Gastroesophageal sphincter (tissue), 4 donors: ENCODE measurements at regions not wholly inside any gene's neighbourhood (a gene's known extent, or its start where the extent isn't known, plus 50 kb on each side); places are given as distances from the start of the nearest gene placed in this dataset.
"Not testable (repeated sequence)": the region's sequence is repeated elsewhere in the genome, so short reads cannot be mapped to it uniquely, and the experiment has no call there.

Experiments used
- ATAC-seq: fragments of 150-250 bp; one replicate; pipeline ENCODE4 v1.9.1; 2016; ENCODE audit warnings: mild to moderate bottlenecking, moderate library complexity
- H3K27ac ChIP-seq, 4 donors: fragments of 200-600 bp; sonication (generic) in 3 of 4; 1 replicate in 3 of 4; 2 replicates in 1 of 4; pipeline ENCODE4 v1.5.1; 2016 to 2019
- H3K27me3 ChIP-seq: fragments of 200-600 bp; sonication (generic); one replicate; pipeline ENCODE4 v1.5.1; 2019
- H3K36me3 ChIP-seq, 2 donors: fragments of 200-600 bp; sonication (generic); one replicate each; pipeline ENCODE4 v1.5.1; 2019; ENCODE audit warnings: control low read depth in 1 of 2
- H3K4me1 ChIP-seq, 3 donors: fragments of 200-600 bp; sonication (generic); 1 replicate in 2 of 3; 2 replicates in 1 of 3; pipeline ENCODE4 v1.5.1; 2016 to 2019; ENCODE audit warnings: control low read depth in 2 of 3
- H3K4me3 ChIP-seq, 2 donors: fragments of 200-600 bp; sonication (generic); one replicate each; pipeline ENCODE4 v1.5.1; 2019; ENCODE audit warnings: mild to moderate bottlenecking in 1 of 2, moderate library complexity in 1 of 2
- H3K9me3 ChIP-seq, 3 donors: fragments of 200-600 bp; sonication (generic); one replicate each; pipeline ENCODE4 v1.5.1; 2017 to 2019; ENCODE audit warnings: control low read depth in 2 of 3
- EP300 ChIP-seq: sonication (generic); formaldehyde crosslinking; IDR thresholded peaks from one replicate; pipeline ENCODE4 v1.6.1; 2017; ENCODE audit warnings: antibody characterized with exemption, mild to moderate bottlenecking
- POLR2A ChIP-seq, 2 donors: fragments of 450-650 bp; IDR thresholded peaks; one replicate each; pipeline ENCODE4 v1.6.1; 2017; ENCODE audit warnings: antibody characterized with exemption in 2 of 2, mild to moderate bottlenecking in 2 of 2, moderate library complexity in 1 of 2
- POLR2AphosphoS5 ChIP-seq: sonication (generic); formaldehyde crosslinking; IDR thresholded peaks from one replicate; pipeline ENCODE4 v1.6.1; 2017; ENCODE audit warnings: antibody characterized with exemption
- WGBS, 2 donors: methylation state at CpG; one replicate each; pipeline ENCODE4 v1.1.5; 2018; ENCODE audit warnings: low coverage in 1 of 2; 5-methylcytosine and 5-hydroxymethylcytosine counted together
- TF ChIP-seq, protein P1 (sequence below), 4 experiments: fragments of 200-600 bp in 2 of 4; fragments of 450-650 bp in 2 of 4; sonication (generic) in 1 of 4; IDR thresholded peaks; one replicate each; pipeline ENCODE4 v1.5.1; 2017 to 2019; ENCODE audit warnings: antibody characterized with exemption in 4 of 4, mild to moderate bottlenecking in 2 of 4, moderate library complexity in 2 of 4

GRCh38 chr9:17882688-17883594, 304.1 kb downstream of the SH3GL2 start:
- Histone ChIP-seq H3K27me3 (no peaks in the 10 kb centered on the region), H3K4me1 (peaks cover 0 to 4% (median 0%) of the 10 kb centered on the region in 3 donors), H3K4me3 (no peak overlapping the region), H3K27ac (no peak overlapping the region), H3K9me3 (no peaks in the 10 kb centered on the region), H3K36me3 (no peaks in the 10 kb centered on the region)
- no peak for ATAC-seq
- 77 to 89% methylated on average over 2 of the region's 2 CpGs for WGBS, 2 donors
- TF ChIP-seq POLR2A (IDR thresholded peaks at IDR 0.05) (no peak), POLR2AphosphoS5 (no peak), EP300 (no peak)
- TF ChIP-seq, protein P1, sequence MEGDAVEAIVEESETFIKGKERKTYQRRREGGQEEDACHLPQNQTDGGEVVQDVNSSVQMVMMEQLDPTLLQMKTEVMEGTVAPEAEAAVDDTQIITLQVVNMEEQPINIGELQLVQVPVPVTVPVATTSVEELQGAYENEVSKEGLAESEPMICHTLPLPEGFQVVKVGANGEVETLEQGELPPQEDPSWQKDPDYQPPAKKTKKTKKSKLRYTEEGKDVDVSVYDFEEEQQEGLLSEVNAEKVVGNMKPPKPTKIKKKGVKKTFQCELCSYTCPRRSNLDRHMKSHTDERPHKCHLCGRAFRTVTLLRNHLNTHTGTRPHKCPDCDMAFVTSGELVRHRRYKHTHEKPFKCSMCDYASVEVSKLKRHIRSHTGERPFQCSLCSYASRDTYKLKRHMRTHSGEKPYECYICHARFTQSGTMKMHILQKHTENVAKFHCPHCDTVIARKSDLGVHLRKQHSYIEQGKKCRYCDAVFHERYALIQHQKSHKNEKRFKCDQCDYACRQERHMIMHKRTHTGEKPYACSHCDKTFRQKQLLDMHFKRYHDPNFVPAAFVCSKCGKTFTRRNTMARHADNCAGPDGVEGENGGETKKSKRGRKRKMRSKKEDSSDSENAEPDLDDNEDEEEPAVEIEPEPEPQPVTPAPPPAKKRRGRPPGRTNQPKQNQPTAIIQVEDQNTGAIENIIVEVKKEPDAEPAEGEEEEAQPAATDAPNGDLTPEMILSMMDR (IDR thresholded peaks at IDR 0.05): no peak

DNA sequence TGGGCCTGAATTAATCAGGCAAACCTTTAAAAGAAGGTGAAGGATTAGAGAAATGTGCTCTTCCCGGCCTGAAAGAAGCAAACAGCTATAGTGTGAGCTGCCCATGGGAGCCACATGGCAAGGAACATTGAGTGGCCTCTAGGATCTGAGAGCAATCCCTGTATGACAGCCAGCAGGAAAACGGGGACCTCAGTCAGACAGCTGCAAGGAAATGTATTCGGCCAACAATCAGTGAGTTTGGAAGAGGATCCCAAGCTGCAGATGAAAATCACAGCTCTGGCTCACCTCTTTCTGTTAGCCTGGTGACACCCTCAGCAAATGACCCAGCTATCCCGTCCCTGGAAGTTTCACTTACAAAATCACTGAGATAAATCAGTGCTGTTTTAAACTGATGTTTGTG, 309.2 kb downstream of the SH3GL2 start:
- no peak for ATAC-seq
- WGBS, 2 donors: 60 to 94% methylated on average over 4 of the region's 4 CpGs
- H3K9me3 ChIP-seq: no peaks in the 10 kb centered on the region

GRCh38 chr9:17888964-17889363, 310.1 kb downstream of the SH3GL2 start:
- H3K27me3 ChIP-seq, ATAC-seq, H3K4me3 ChIP-seq, H3K4me1 ChIP-seq, H3K27ac ChIP-seq, H3K9me3 ChIP-seq, H3K36me3 ChIP-seq: not testable (repeated sequence)
- WGBS, 2 donors: 54 to 100% methylated on average over 1 of the region's 1 CpG

More for the DNA sequence above, 309.2 kb downstream of the SH3GL2 start:
- Histone ChIP-seq H3K4me3 (no peak overlapping the region), H3K27ac (no peak overlapping the region), H3K4me1 (no peaks in the 10 kb centered on the region), H3K36me3 (no peaks in the 10 kb centered on the region), H3K27me3 (no peaks in the 10 kb centered on the region)
- no peak for TF ChIP-seq POLR2AphosphoS5
- no peak for TF ChIP-seq POLR2A (IDR thresholded peaks at IDR 0.05)
- TF ChIP-seq, protein P1 (IDR thresholded peaks at IDR 0.05): no peak
- TF ChIP-seq EP300: no peak

- Histone ChIP-seq H3K4me3 (no peak overlapping the region), H3K36me3 (no peaks in the 10 kb centered on the region), H3K27me3 (no peaks in the 10 kb centered on the region), H3K27ac (no peak overlapping the region), H3K9me3 (no peaks in the 10 kb centered on the region), H3K4me1 (no peaks in the 10 kb centered on the region)
- no peak for ATAC-seq
- 23 to 44% methylated on average over 4 of the region's 4 CpGs for WGBS, 2 donors
- TF ChIP-seq POLR2AphosphoS5 (no peak), POLR2A (IDR thresholded peaks at IDR 0.05) (no peak), EP300 (no peak)
- TF ChIP-seq, protein P1 (IDR thresholded peaks at IDR 0.05): no peak
Observed at GRCh38 chr9:17894501-17895160, 315.8 kb downstream of the SH3GL2 start.

GRCh38 chr9:17900606-17901005, 321.7 kb downstream of the SH3GL2 start:
- no peak for TF ChIP-seq POLR2A (IDR thresholded peaks at IDR 0.05)
- TF ChIP-seq, protein P1 (IDR thresholded peaks at IDR 0.05): no peak
- TF ChIP-seq EP300: no peak
- TF ChIP-seq POLR2AphosphoS5: no peak
- no peaks in the 10 kb centered on the region for H3K9me3 ChIP-seq
- 75 to 78% methylated on average over 6 to 7 of the region's 7 CpGs for WGBS, 2 donors

More at GRCh38 chr9:17900606-17901005, 321.7 kb downstream of the SH3GL2 start:
- H3K27me3 ChIP-seq: no peaks in the 10 kb centered on the region
- H3K36me3 ChIP-seq: no peaks in the 10 kb centered on the region
- H3K4me3 ChIP-seq: no peak overlapping the region
- H3K27ac ChIP-seq: no peak overlapping the region
- peaks cover 0 to 19% (median 3%) of the 10 kb centered on the region in 3 donors for H3K4me1 ChIP-seq
- ATAC-seq: no peak
